ENCODE measurements at regions not wholly inside any gene's neighbourhood (a gene's known extent, or its start where the extent isn't known, plus 50 kb on each side); places are given as distances from the start of the nearest gene placed in this dataset.

- no peak for TF ChIP-seq CTCF (IDR thresholded peaks at IDR 0.05)
- no peak for TF ChIP-seq POLR2A (IDR thresholded peaks at IDR 0.05)
Observed at GRCh38 chr3:107450254-107450893, 72.4 kb upstream of the BBX start.
